Testis (tissue), 2 donors: ENCODE measurements at regions not wholly inside any gene's neighbourhood (a gene's known extent, or its start where the extent isn't known, plus 50 kb on each side); places are given as distances from the start of the nearest gene placed in this dataset.

Source experiments
- POLR2A ChIP-seq: fragments of 450-650 bp; IDR thresholded peaks from one replicate; pipeline ENCODE4 v1.6.1; 2017; ENCODE audit warnings: antibody characterized with exemption, mild to moderate bottlenecking, moderate library complexity
- TF ChIP-seq, protein P1 (sequence below), 3 experiments: fragments of 450-650 bp in 2 of 3; fragments of 200-600 bp in 1 of 3; sonication (generic) in 1 of 3; IDR thresholded peaks; one replicate each; pipeline ENCODE4 v1.5.1; 2016 to 2019; ENCODE audit warnings: antibody characterized with exemption in 3 of 3, mild to moderate bottlenecking in 2 of 3, moderate library complexity in 1 of 3

DNA sequence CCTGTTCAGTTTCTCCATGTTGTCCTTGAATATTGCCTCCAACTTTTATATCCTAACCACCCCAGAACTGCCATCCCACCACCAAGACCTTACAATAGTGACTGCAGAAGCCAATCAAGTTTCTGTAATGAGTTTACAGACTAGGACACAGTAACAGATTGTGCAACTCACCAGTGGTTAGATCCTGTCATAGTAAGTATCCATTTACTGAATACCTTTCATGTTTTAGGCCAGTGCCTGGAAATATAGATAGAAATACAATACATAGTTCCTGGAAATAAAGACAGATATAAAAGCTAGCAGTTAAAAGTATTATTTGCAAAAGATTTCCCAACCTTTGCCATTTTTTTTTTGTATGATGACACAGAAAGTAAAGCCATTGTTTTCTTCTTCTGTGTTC is 471.8 kb upstream of the BTBD3 start:
- TF ChIP-seq, protein P1, sequence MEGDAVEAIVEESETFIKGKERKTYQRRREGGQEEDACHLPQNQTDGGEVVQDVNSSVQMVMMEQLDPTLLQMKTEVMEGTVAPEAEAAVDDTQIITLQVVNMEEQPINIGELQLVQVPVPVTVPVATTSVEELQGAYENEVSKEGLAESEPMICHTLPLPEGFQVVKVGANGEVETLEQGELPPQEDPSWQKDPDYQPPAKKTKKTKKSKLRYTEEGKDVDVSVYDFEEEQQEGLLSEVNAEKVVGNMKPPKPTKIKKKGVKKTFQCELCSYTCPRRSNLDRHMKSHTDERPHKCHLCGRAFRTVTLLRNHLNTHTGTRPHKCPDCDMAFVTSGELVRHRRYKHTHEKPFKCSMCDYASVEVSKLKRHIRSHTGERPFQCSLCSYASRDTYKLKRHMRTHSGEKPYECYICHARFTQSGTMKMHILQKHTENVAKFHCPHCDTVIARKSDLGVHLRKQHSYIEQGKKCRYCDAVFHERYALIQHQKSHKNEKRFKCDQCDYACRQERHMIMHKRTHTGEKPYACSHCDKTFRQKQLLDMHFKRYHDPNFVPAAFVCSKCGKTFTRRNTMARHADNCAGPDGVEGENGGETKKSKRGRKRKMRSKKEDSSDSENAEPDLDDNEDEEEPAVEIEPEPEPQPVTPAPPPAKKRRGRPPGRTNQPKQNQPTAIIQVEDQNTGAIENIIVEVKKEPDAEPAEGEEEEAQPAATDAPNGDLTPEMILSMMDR (IDR thresholded peaks at IDR 0.05): no peak
- no peak for TF ChIP-seq POLR2A
